ENCODE measurements at regions not wholly inside any gene's neighbourhood (a gene's known extent, or its start where the extent isn't known, plus 50 kb on each side); places are given as distances from the start of the nearest gene placed in this dataset.

DNA sequence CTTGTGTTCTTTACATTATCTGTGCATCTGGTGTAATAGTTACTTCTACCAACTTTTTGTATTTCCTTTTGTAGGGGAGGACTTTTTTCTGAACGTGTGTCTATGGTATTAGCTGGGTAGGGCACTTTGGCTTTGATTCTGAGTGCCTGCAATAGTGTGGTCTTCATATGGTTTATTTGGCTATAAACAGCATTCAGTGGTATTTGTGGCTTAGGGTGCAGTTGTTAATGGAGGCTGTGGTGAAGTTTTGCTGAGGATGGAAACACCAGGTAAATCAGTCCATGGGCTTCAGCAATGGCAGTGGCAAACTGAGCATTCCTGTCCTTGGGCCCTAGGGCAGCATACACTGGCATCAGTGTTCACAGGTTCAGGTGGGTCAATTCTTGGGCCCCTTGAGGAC lies 230.6 kb upstream of the CTNNB1 start:
- TF ChIP-seq, protein P1, sequence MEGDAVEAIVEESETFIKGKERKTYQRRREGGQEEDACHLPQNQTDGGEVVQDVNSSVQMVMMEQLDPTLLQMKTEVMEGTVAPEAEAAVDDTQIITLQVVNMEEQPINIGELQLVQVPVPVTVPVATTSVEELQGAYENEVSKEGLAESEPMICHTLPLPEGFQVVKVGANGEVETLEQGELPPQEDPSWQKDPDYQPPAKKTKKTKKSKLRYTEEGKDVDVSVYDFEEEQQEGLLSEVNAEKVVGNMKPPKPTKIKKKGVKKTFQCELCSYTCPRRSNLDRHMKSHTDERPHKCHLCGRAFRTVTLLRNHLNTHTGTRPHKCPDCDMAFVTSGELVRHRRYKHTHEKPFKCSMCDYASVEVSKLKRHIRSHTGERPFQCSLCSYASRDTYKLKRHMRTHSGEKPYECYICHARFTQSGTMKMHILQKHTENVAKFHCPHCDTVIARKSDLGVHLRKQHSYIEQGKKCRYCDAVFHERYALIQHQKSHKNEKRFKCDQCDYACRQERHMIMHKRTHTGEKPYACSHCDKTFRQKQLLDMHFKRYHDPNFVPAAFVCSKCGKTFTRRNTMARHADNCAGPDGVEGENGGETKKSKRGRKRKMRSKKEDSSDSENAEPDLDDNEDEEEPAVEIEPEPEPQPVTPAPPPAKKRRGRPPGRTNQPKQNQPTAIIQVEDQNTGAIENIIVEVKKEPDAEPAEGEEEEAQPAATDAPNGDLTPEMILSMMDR (IDR thresholded peaks at IDR 0.05), result no peak
- no peak for TF ChIP-seq EZH2 (IDR thresholded peaks at IDR 0.05)

All from neural progenitor cell (in vitro differentiated cells).